B cell (primary cell): ENCODE measurements at regions not wholly inside any gene's neighbourhood (a gene's known extent, or its start where the extent isn't known, plus 50 kb on each side); places are given as distances from the start of the nearest gene placed in this dataset.

ENCODE experiments used
- ATAC-seq: fragments of 200-7000 bp; cut with Tn5 transposase; one replicate; pipeline ENCODE4 v1.10.0; 2021; ENCODE audit warnings: low read depth, mild to moderate bottlenecking, moderate number of reproducible peaks, moderate library complexity
- CTCF ChIA-PET: fragments of 350-600 bp; sonication (Branson Sonifier 250); formaldehyde crosslinking; loops from one replicate; lab custom pipeline; 2021; ENCODE audit warnings: antibody characterized with exemption, inconsistent platforms; lab: Charles Lee
- POLR2A ChIA-PET: fragments of 350-600 bp; sonication (Branson Sonifier 250); formaldehyde crosslinking; loops from one replicate; lab custom pipeline; 2021; ENCODE audit warnings: antibody characterized with exemption; lab: Charles Lee
- DNase-seq: peaks from one replicate; pipeline ENCODE4 v3.0.0; 2013
- H2AFZ ChIP-seq: 2 replicates; pipeline ENCODE4 v1.6.1; 2012; ENCODE audit warnings: mild to moderate bottlenecking, low read depth, low read length; ENCODE audit not compliant: insufficient read depth, poor library complexity, severe bottlenecking
- H3K27ac ChIP-seq, 2 donors: 1 replicate in 1 of 2; 2 replicates in 1 of 2; pipeline ENCODE4 v1.5.1; 2012 to 2013; ENCODE audit warnings: low read length in 2 of 2, mild to moderate bottlenecking in 2 of 2, moderate library complexity in 1 of 2
- H3K27me3 ChIP-seq, 4 experiments: fragments of 200-600 bp in 1 of 4; sonication (generic) in 1 of 4; replicated peaks in 1 of 4; 1 replicate in 2 of 4; 2 replicates in 2 of 4; pipeline versions ENCODE4 v1.6.1 to v1.7.0; 2013 to 2016; ENCODE audit warnings: low read length in 3 of 4, mild to moderate bottlenecking in 2 of 4, mixed read lengths in 1 of 4, moderate library complexity in 1 of 4; ENCODE audit not compliant: insufficient read depth in 4 of 4, control insufficient read depth in 3 of 4; ENCODE audit errors: control extremely low read depth in 1 of 4
- H3K36me3 ChIP-seq, 2 experiments: replicated peaks in 1 of 2; 1 replicate in 1 of 2; 2 replicates in 1 of 2; pipeline versions ENCODE4 v1.6.1 to v1.7.1; 2013; ENCODE audit warnings: low read length in 1 of 2; ENCODE audit not compliant: insufficient read depth in 2 of 2, control insufficient read depth in 1 of 2; ENCODE audit errors: control extremely low read depth in 1 of 2, extremely low read depth in 1 of 2
- H3K4me1 ChIP-seq, 2 donors: fragments of 200-600 bp in 1 of 2; sonication (generic) in 1 of 2; 1 replicate in 1 of 2; 2 replicates in 1 of 2; pipeline versions ENCODE4 v1.5.1 to v1.6.1; 2013 to 2017; ENCODE audit warnings: low read length in 2 of 2; ENCODE audit not compliant: control insufficient read depth in 2 of 2, insufficient read depth in 2 of 2
- H3K4me2 ChIP-seq: replicated peaks from 2 replicates; pipeline ENCODE3; 2012; ENCODE audit warnings: mild to moderate bottlenecking, low read depth, low read length; ENCODE audit not compliant: poor library complexity, severe bottlenecking
- H3K4me3 ChIP-seq, 5 experiments: fragments of 200-600 bp in 1 of 5; sonication (generic) in 1 of 5; 1 replicate in 3 of 5; 2 replicates in 2 of 5; pipeline versions ENCODE4 v1.5.1 to v1.7.0; 2011 to 2016; ENCODE audit warnings: low read length in 4 of 5, mild to moderate bottlenecking in 4 of 5, low read depth in 2 of 5, control low read depth in 1 of 5, moderate library complexity in 1 of 5; ENCODE audit not compliant: insufficient read depth in 1 of 5; ENCODE audit errors: control extremely low read depth in 1 of 5, extremely low read depth in 1 of 5
- H3K79me2 ChIP-seq: fragments of 200-600 bp; sonication (generic); one replicate; pipeline ENCODE4 v1.6.0; 2016; ENCODE audit warnings: low read length; ENCODE audit not compliant: control insufficient read depth, insufficient read depth
- H3K9ac ChIP-seq: fragments of 200-600 bp; sonication (generic); 2 replicates; pipeline ENCODE4 v1.6.1; 2017; ENCODE audit warnings: mild to moderate bottlenecking, low read length, moderate library complexity
- H3K9me3 ChIP-seq, 3 donors: one replicate each; pipeline versions ENCODE4 v1.6.1 to v1.7.1; 2013; ENCODE audit warnings: low read length in 2 of 3; ENCODE audit not compliant: control insufficient read depth in 2 of 3, insufficient read depth in 1 of 3; ENCODE audit errors: control extremely low read depth in 1 of 3
- H4K20me1 ChIP-seq: 2 replicates; pipeline ENCODE4 v1.6.0; 2012; ENCODE audit warnings: mild to moderate bottlenecking, low read length; ENCODE audit not compliant: insufficient read depth, control insufficient read depth, poor library complexity, severe bottlenecking
- H3K27ac Mint-ChIP-seq: one replicate; pipeline ENCODE4 v1.8.0; 2021; ENCODE audit warnings: mixed read lengths
- H3K27me3 Mint-ChIP-seq: one replicate; pipeline ENCODE4 v1.8.0; 2021; ENCODE audit warnings: mixed read lengths
- H3K4me1 Mint-ChIP-seq: one replicate; pipeline ENCODE4 v1.8.0; 2021; ENCODE audit warnings: mixed read lengths
- H3K4me3 Mint-ChIP-seq: one replicate; pipeline ENCODE4 v1.8.0; 2021; ENCODE audit warnings: mixed read lengths
- H3K9me3 Mint-ChIP-seq: one replicate; pipeline ENCODE4 v1.8.0; 2022; ENCODE audit warnings: mixed read lengths; ENCODE audit not compliant: insufficient read depth
- EZH2 ChIP-seq: IDR thresholded peaks from 2 replicates; pipeline ENCODE4 v1.6.1; 2012; ENCODE audit warnings: borderline replicate concordance, low read depth, mild to moderate bottlenecking, moderate library complexity, low read length; ENCODE audit not compliant: insufficient read depth, poor library complexity, severe bottlenecking
- WGBS: methylation state at CpG from one replicate; pipeline ENCODE4 v1.1.5; 2013; ENCODE audit warnings: missing lambda C conversion rate; ENCODE audit not compliant: insufficient coverage; 5-methylcytosine and 5-hydroxymethylcytosine counted together
- intact Hi-C: fragments of 100-400 bp; cut with micrococcal nuclease; formaldehyde crosslinking; loops from one replicate; pipeline ENCODE4 v1.10.0; 2022
- TF ChIP-seq, protein P1 (sequence below): fragments of 200-600 bp; IDR thresholded peaks from one replicate; pipeline ENCODE4 v1.8.0; 2022; ENCODE audit warnings: antibody characterized with exemption, mild to moderate bottlenecking

DNA sequence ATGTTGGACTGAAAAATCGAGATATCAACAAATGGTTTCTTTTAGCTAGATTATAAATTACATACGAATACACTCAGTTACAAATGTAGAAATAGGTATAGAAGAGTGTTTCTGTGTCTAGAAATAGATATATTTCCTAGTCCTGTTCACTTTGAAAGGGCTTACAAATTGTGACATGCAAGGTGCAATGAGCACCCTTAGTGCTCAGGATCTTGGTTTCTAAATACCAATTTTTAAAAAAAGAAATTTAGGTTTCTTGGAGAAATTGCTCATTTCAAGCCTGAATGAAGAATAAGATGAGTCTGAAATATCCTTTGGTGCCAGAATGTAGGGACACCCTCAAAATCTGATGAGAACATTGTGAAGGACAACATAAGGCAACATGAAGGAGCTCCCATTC lies 306.0 kb downstream of the CRPPA start:
- CTCF ChIA-PET, result no interaction called here

DNA sequence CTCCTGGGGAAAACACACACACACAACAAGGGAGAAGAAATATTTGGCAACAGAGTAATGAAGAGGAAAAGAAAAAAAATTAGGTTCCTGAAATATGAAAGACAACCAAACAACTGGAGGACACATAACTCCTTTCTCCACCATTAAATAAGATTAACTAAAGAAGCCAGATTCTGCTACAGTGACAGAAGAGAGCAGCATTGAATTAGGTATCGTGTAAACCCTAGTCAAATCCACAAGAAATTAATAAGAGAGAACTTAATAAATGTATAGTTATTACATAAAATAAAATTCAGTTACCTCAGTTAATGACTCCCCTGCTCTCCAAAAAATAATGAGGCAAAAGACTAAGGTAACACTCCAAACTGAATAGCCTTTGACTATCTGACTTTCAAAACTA lies 306.7 kb downstream of the CRPPA start:
- no peaks in the 10 kb centered on the region for H3K36me3 ChIP-seq
- H2AFZ ChIP-seq, result no peak overlapping the region
- POLR2A ChIA-PET, result no interaction called here
- Mint-ChIP-seq H3K4me3 (no peak overlapping the region), H3K9me3 (peaks cover 2% of the 10 kb centered on the region), H3K27ac (no peak overlapping the region), H3K27me3 (no peaks in the 10 kb centered on the region), H3K4me1 (no peaks in the 10 kb centered on the region)
- DNase-seq (no peak), ATAC-seq (no peak)
- H4K20me1 ChIP-seq, result no peaks in the 10 kb centered on the region
- H3K27ac ChIP-seq, result no peak overlapping the region
- H3K9me3 ChIP-seq, result no peaks in the 10 kb centered on the region
- no peaks in the 10 kb centered on the region for H3K79me2 ChIP-seq
- CTCF ChIA-PET, result no interaction called here
- H3K27me3 ChIP-seq, result no peaks in the 10 kb centered on the region
- TF ChIP-seq EZH2, result no peak
- TF ChIP-seq, protein P1, sequence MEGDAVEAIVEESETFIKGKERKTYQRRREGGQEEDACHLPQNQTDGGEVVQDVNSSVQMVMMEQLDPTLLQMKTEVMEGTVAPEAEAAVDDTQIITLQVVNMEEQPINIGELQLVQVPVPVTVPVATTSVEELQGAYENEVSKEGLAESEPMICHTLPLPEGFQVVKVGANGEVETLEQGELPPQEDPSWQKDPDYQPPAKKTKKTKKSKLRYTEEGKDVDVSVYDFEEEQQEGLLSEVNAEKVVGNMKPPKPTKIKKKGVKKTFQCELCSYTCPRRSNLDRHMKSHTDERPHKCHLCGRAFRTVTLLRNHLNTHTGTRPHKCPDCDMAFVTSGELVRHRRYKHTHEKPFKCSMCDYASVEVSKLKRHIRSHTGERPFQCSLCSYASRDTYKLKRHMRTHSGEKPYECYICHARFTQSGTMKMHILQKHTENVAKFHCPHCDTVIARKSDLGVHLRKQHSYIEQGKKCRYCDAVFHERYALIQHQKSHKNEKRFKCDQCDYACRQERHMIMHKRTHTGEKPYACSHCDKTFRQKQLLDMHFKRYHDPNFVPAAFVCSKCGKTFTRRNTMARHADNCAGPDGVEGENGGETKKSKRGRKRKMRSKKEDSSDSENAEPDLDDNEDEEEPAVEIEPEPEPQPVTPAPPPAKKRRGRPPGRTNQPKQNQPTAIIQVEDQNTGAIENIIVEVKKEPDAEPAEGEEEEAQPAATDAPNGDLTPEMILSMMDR, result no peak
- H3K4me2 ChIP-seq, result no peak overlapping the region
- no peaks in the 10 kb centered on the region for H3K4me1 ChIP-seq
- no peak overlapping the region for H3K9ac ChIP-seq
- no peak overlapping the region for H3K4me3 ChIP-seq
- whole genome bisulfite sequencing, result no CpG with 5 or more reads among the region's 1 CpG
- intact Hi-C loops, result no loop called here

More for the DNA sequence above, 306.0 kb downstream of the CRPPA start:
- peaks cover 2% of the 10 kb centered on the region for H3K9me3 Mint-ChIP-seq
- TF ChIP-seq, protein P1, result no peak
- no peak for TF ChIP-seq EZH2
- Histone ChIP-seq H2AFZ (no peak overlapping the region), H3K4me1 (no peaks in the 10 kb centered on the region), H3K4me2 (no peak overlapping the region), H4K20me1 (no peaks in the 10 kb centered on the region), H3K9me3 (no peaks in the 10 kb centered on the region), H3K27ac (no peak overlapping the region), H3K36me3 (no peaks in the 10 kb centered on the region), H3K9ac (no peak overlapping the region), H3K79me2 (no peaks in the 10 kb centered on the region), H3K4me3 (no peak overlapping the region), H3K27me3 (no peaks in the 10 kb centered on the region)
- intact Hi-C loops, result no loop called here
- no peak overlapping the region for H3K27ac Mint-ChIP-seq
- no peaks in the 10 kb centered on the region for H3K4me1 Mint-ChIP-seq
- WGBS, result no CpG with 5 or more reads among the region's 2 CpGs
- ATAC-seq, result no peak
- no peaks in the 10 kb centered on the region for H3K27me3 Mint-ChIP-seq
- no peak overlapping the region for H3K4me3 Mint-ChIP-seq
- DNase-seq, result no peak
- POLR2A ChIA-PET, result no interaction called here
